GM12873 (cell line): ENCODE measurements at regions not wholly inside any gene's neighbourhood (a gene's known extent, or its start where the extent isn't known, plus 50 kb on each side); places are given as distances from the start of the nearest gene placed in this dataset.

Experiments
- CTCF ChIP-seq: IDR thresholded peaks from 2 replicates; pipeline ENCODE4 v1.5.1; 2012; ENCODE audit warnings: low read depth, mild to moderate bottlenecking, moderate library complexity, low read length, control low read depth; ENCODE audit not compliant: insufficient read depth; ENCODE audit errors: missing control alignments

- no peak for TF ChIP-seq CTCF
Measured at GRCh38 chr5:145244251-145244650, 590.9 kb downstream of the PRELID2 start.

GRCh38 chr5:145243016-145243415 lies 592.1 kb downstream of the PRELID2 start:
- no peak for TF ChIP-seq CTCF

- TF ChIP-seq CTCF: no peak
Measured at GRCh38 chr5:145242551-145242950, 592.6 kb downstream of the PRELID2 start.

- peak; percentile 67 for TF ChIP-seq CTCF
Measured at GRCh38 chr5:145237843-145238242, 597.3 kb downstream of the PRELID2 start.

- TF ChIP-seq CTCF: no peak
Measured at GRCh38 chr5:145236983-145237382, 598.2 kb downstream of the PRELID2 start.

- no peak for TF ChIP-seq CTCF
Measured at GRCh38 chr5:145236127-145236526, 599.0 kb downstream of the PRELID2 start.

GRCh38 chr5:145233461-145233860 lies 601.7 kb downstream of the PRELID2 start:
- TF ChIP-seq CTCF: no peak
